ELF-1 (cell line): ENCODE measurements at regions not wholly inside any gene's neighbourhood (a gene's known extent, or its start where the extent isn't known, plus 50 kb on each side); places are given as distances from the start of the nearest gene placed in this dataset.

ENCODE experiments used
- DNase-seq: peaks from one replicate; pipeline ENCODE4 v3.0.0-alpha.2; 2016; ENCODE audit warnings: low read depth, low spot score

- peak; percentile 36 for DNase-seq
Observed at GRCh38 chr9:16197578-16198370, 644.9 kb downstream of the CCDC171 start.

GRCh38 chr9:16198996-16199395, 646.2 kb downstream of the CCDC171 start:
- no peak for DNase-seq

GRCh38 chr9:16202221-16202620, 649.4 kb downstream of the CCDC171 start:
- no peak for DNase-seq

- peak; percentile 77 for DNase-seq
Observed at GRCh38 chr9:16202914-16203728, 650.3 kb downstream of the CCDC171 start.

- no peak for DNase-seq
Observed at GRCh38 chr9:16203729-16204573, 651.1 kb downstream of the CCDC171 start.

- DNase-seq, result no peak
Observed at GRCh38 chr9:16205455-16205854, 652.6 kb downstream of the CCDC171 start.

GRCh38 chr9:16206518-16206917, 653.7 kb downstream of the CCDC171 start:
- DNase-seq, result no peak

GRCh38 chr9:16207161-16207560, 654.3 kb downstream of the CCDC171 start:
- DNase-seq, result peak; percentile 60

- no peak for DNase-seq
Observed at GRCh38 chr9:16210440-16210839, 657.6 kb downstream of the CCDC171 start.

GRCh38 chr9:16211946-16212345, 658.5 kb downstream of the BNC2 start:
- no peak for DNase-seq

- DNase-seq, result no peak
Observed at GRCh38 chr9:16213781-16214515, 656.5 kb downstream of the BNC2 start.

GRCh38 chr9:16214677-16215352, 655.7 kb downstream of the BNC2 start:
- no peak for DNase-seq

GRCh38 chr9:16215353-16215680, 655.2 kb downstream of the BNC2 start:
- no peak for DNase-seq

GRCh38 chr9:16217943-16218701, 652.3 kb downstream of the BNC2 start:
- DNase-seq, result no peak

- DNase-seq, result no peak
Observed at GRCh38 chr9:16221366-16221765, 649.1 kb downstream of the BNC2 start.

- no peak for DNase-seq
Observed at GRCh38 chr9:16221822-16222547, 648.5 kb downstream of the BNC2 start.

- no peak for DNase-seq
Observed at GRCh38 chr9:16223074-16223871, 647.2 kb downstream of the BNC2 start.

- DNase-seq, result no peak
Observed at GRCh38 chr9:16230731-16231130, 639.7 kb downstream of the BNC2 start.

GRCh38 chr9:16236311-16236710, 634.2 kb downstream of the BNC2 start:
- no peak for DNase-seq
